NT2/D1 (cell line): ENCODE measurements at regions not wholly inside any gene's neighbourhood (a gene's known extent, or its start where the extent isn't known, plus 50 kb on each side); places are given as distances from the start of the nearest gene placed in this dataset.

Experiments used
- DNase-seq: peaks from one replicate; pipeline ENCODE4 v3.0.0-alpha.2; 2011; ENCODE audit warnings: low read depth, low spot score
- H3K27me3 ChIP-seq: 2 replicates; pipeline ENCODE4 v1.6.0; 2011; ENCODE audit warnings: mild to moderate bottlenecking; ENCODE audit not compliant: insufficient read length, insufficient read depth
- H3K36me3 ChIP-seq: 2 replicates; pipeline ENCODE4 v1.6.1; 2011; ENCODE audit warnings: mild to moderate bottlenecking, low read length, mixed read lengths; ENCODE audit not compliant: insufficient read depth, insufficient read length
- H3K4me1 ChIP-seq: 2 replicates; pipeline ENCODE4 v1.5.1; 2011; ENCODE audit not compliant: insufficient read depth, insufficient read length
- H3K4me3 ChIP-seq: 2 replicates; pipeline ENCODE4 v1.5.1; 2011; ENCODE audit warnings: low read depth; ENCODE audit not compliant: insufficient read length
- H3K9ac ChIP-seq: 2 replicates; pipeline ENCODE4 v1.6.0; 2011; ENCODE audit warnings: low read depth; ENCODE audit not compliant: insufficient read length
- H3K9me3 ChIP-seq: 2 replicates; pipeline ENCODE4 v1.5.1; 2011; ENCODE audit warnings: mild to moderate bottlenecking, low read length; ENCODE audit not compliant: insufficient read depth
- SUZ12 ChIP-seq: IDR thresholded peaks from 2 replicates; pipeline ENCODE4 v1.6.1; 2011; ENCODE audit not compliant: insufficient read length, insufficient read depth; ENCODE audit errors: extremely low read depth
- YY1 ChIP-seq: IDR thresholded peaks from 2 replicates; pipeline ENCODE4 v1.6.1; 2011; ENCODE audit not compliant: insufficient read length, insufficient read depth
- ZNF274 ChIP-seq: IDR thresholded peaks from 2 replicates; pipeline ENCODE4 v1.6.1; 2011; ENCODE audit warnings: mild to moderate bottlenecking, low read depth, low read length

- Histone ChIP-seq H3K9me3 (no peaks in the 10 kb centered on the region), H3K27me3 (no peaks in the 10 kb centered on the region), H3K9ac (no peak overlapping the region), H3K4me1 (no peaks in the 10 kb centered on the region), H3K36me3 (no peaks in the 10 kb centered on the region), H3K4me3 (no peak overlapping the region)
- DNase-seq = no peak
- TF ChIP-seq ZNF274 = no peak
- no peak for TF ChIP-seq YY1
- TF ChIP-seq SUZ12 = no peak
These were observed 62.9 kb upstream of the HOPX start for GRCh38 chr4:56744030-56744429.

DNA sequence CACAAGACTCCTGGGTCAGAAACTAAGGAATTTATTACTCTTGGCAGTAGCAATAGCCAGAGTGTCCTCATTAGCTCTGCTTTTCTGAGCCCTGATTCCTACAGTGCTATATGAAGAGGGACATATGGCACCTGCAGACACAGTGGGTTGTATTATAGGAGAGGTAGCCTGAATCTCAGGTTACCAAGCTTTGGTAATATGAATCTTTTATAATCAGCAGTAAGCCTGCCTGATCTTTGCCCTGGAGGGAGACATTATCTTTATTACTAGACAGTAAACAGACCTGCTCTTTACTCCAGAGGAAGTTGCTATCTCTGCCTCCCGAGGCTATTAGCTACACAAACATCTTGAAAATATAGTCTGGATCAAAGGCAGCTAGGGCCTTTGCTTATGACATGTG lies 62.5 kb upstream of the HOPX start:
- TF ChIP-seq YY1 (no peak), ZNF274 (no peak), SUZ12 (no peak)

GRCh38 chr4:56742080-56742871 lies 61.2 kb upstream of the HOPX start:
- no peak for TF ChIP-seq YY1
- TF ChIP-seq ZNF274 = no peak
- TF ChIP-seq SUZ12 = no peak
- no peaks in the 10 kb centered on the region for H3K36me3 ChIP-seq
- H3K9ac ChIP-seq = no peak overlapping the region
- no peak overlapping the region for H3K4me3 ChIP-seq
- no peaks in the 10 kb centered on the region for H3K27me3 ChIP-seq
- DNase-seq = no peak
- H3K9me3 ChIP-seq = no peaks in the 10 kb centered on the region
- H3K4me1 ChIP-seq = no peaks in the 10 kb centered on the region

More for the DNA sequence above, 62.5 kb upstream of the HOPX start:
- Histone ChIP-seq H3K9me3 (no peaks in the 10 kb centered on the region), H3K4me1 (no peaks in the 10 kb centered on the region), H3K4me3 (no peak overlapping the region), H3K36me3 (no peaks in the 10 kb centered on the region), H3K27me3 (no peaks in the 10 kb centered on the region), H3K9ac (no peak overlapping the region)
- DNase-seq = no peak

DNA sequence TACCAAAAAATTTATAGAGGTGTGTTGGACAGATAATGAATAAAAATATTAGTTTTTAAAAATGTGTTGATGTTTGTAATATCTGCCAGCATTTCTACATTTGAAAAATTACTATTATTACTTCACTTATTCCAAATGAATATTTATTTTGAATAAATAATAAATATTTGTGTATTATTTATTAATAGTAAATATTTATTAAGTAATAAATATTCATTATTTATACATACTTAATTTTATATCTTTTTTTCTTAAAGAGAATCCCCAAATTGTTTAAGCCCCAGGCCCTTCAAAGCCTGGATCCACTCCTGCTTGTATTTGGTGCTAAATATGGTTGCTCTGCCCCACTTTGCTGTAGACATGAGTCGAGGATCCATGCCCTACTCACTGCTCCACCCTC lies 60.5 kb upstream of the HOPX start:
- DNase-seq = no peak
- Histone ChIP-seq H3K4me3 (no peak overlapping the region), H3K9me3 (no peaks in the 10 kb centered on the region), H3K9ac (no peak overlapping the region), H3K36me3 (no peaks in the 10 kb centered on the region), H3K27me3 (no peaks in the 10 kb centered on the region), H3K4me1 (no peaks in the 10 kb centered on the region)
- TF ChIP-seq SUZ12 = no peak
- TF ChIP-seq ZNF274 = no peak
- no peak for TF ChIP-seq YY1

DNA sequence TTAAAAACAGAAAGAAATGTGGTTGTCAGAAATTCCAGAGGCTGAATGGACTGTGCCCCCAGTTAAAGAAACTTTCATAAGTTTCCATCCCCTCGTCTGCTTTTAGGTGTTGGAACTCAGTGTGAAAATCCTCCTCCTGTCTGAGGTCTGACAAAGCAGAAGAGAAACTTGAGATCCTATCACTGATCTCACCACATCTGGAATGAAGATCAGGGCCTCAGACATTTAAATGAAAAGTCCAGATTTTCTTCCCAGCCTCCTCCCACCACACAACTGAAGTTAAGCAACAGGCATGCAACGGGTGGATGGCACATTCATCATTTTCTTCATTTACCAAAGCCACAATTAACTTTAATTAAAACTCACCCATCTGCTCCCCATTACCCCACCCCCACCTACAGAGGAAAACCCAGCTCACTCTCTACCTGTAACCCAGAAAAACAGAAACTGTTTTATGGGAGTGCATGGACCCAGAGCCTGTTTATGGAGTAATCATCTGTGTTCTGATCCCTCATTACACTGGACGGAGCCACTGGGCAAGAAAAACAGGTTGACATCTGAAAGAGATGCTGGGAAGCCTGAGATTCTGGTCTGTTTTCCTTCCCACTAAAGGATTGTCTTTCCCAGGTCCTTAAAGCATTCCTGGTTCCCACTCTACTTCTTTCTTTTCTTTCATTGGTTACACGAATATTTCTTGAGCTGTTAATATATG lies 58.1 kb upstream of the HOPX start:
- Histone ChIP-seq H3K9me3 (no peaks in the 10 kb centered on the region), H3K4me3 (no peak overlapping the region), H3K9ac (no peak overlapping the region), H3K27me3 (no peaks in the 10 kb centered on the region), H3K36me3 (no peaks in the 10 kb centered on the region), H3K4me1 (no peaks in the 10 kb centered on the region)
- no peak for DNase-seq
- no peak for TF ChIP-seq ZNF274

DNA sequence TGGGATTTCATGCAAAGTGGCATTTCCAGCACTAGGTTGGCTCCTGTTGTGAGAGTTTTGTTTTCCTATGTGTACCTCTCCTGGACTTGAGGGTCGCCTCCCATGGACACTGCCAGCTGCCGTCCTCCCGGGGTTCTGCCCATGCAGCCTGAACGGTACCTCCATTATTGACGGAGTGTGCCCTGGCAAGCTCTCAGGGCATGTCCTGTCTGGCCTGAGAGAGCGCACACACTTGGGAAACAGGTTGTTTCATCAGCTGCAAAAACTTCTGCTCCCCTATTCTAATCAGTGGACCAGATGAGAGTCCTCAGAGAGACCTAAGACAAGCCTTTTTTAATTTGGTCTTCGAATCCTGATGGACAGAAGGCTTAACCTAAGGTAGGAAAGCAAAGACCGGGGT lies 56.6 kb upstream of the HOPX start:
- Histone ChIP-seq H3K9me3 (no peaks in the 10 kb centered on the region), H3K4me1 (no peaks in the 10 kb centered on the region), H3K36me3 (no peaks in the 10 kb centered on the region), H3K27me3 (no peaks in the 10 kb centered on the region), H3K4me3 (no peak overlapping the region), H3K9ac (no peak overlapping the region)
- no peak for DNase-seq
- TF ChIP-seq SUZ12 (no peak), ZNF274 (no peak), YY1 (no peak)

DNA sequence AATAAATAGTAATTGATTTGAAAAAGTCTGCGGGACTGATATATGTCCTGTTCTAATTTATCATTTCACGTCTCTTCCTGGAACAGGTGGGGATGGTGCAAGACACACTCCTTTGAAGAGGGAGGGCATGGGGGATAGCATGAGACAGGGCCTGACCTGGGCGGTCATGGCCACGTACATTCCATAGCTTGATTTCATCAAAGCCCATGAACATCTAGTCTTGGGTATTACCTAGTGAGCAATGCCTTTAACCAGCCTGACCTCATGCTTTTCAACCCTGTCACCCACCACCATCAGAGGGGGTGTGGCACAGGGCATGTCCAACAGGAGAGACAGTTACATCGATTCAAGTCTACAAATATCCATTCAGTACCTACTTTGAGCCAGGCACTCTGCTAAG lies 52.3 kb upstream of the HOPX start:
- Histone ChIP-seq H3K9me3 (no peaks in the 10 kb centered on the region), H3K4me1 (no peaks in the 10 kb centered on the region), H3K27me3 (no peaks in the 10 kb centered on the region), H3K4me3 (no peak overlapping the region), H3K36me3 (no peaks in the 10 kb centered on the region), H3K9ac (no peak overlapping the region)
- no peak for DNase-seq
- TF ChIP-seq ZNF274 (no peak), SUZ12 (no peak), YY1 (no peak)

DNA sequence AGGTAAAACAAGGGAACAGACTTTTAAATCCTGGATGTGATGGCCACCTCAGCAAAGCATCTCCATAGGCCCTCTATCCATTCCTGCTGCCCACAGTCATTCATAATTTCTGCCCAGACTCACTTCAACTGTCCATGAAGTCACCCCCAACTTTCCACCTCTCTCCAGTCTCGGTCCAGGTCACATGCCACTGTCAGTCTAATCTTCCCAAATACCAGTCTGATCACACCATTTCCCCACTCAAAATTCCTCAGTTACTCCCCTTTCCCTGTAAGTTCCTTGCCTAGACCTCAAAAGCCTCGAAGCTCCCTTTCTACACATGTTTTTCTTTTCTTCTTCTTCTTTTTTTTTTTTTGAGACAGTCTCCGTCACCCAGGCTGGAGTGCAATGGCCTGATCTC lies 51.2 kb upstream of the HOPX start:
- Histone ChIP-seq H3K9ac (no peak overlapping the region), H3K36me3 (no peaks in the 10 kb centered on the region), H3K4me3 (no peak overlapping the region), H3K9me3 (no peaks in the 10 kb centered on the region), H3K4me1 (no peaks in the 10 kb centered on the region), H3K27me3 (no peaks in the 10 kb centered on the region)
- no peak for DNase-seq
- TF ChIP-seq ZNF274 (no peak), SUZ12 (no peak), YY1 (no peak)
